ENCODE measurements at regions not wholly inside any gene's neighbourhood (a gene's known extent, or its start where the extent isn't known, plus 50 kb on each side); places are given as distances from the start of the nearest gene placed in this dataset.
"Not testable (repeated sequence)": the region's sequence is repeated elsewhere in the genome, so short reads cannot be mapped to it uniquely, and the experiment has no call there.

GRCh38 chr4:96983830-96984229, 1143.9 kb downstream of the PDHA2 start:
- no peak for DNase-seq (ENCODE audit: low spot score)

GRCh38 chr4:96986816-96987215, 1146.9 kb downstream of the PDHA2 start:
- no peak for DNase-seq (ENCODE audit: low spot score)

- no peak for DNase-seq (ENCODE audit: low spot score)
Measured at GRCh38 chr4:96991083-96991482, 1151.2 kb downstream of the PDHA2 start.

- no peak for DNase-seq (ENCODE audit: low spot score)
Measured at GRCh38 chr4:96992443-96992842, 1150.8 kb downstream of the STPG2 start.

GRCh38 chr4:96993560-96993959, 1149.7 kb downstream of the STPG2 start:
- DNase-seq (ENCODE audit: low spot score) = no peak

GRCh38 chr4:97003715-97004114, 1139.6 kb downstream of the STPG2 start:
- no peak for DNase-seq (ENCODE audit: low spot score)

GRCh38 chr4:97013309-97013708, 1130.0 kb downstream of the STPG2 start:
- DNase-seq (ENCODE audit: low spot score) = no peak

GRCh38 chr4:97013711-97014110, 1129.6 kb downstream of the STPG2 start:
- no peak for DNase-seq (ENCODE audit: low spot score)

GRCh38 chr4:97015301-97015700, 1128.0 kb downstream of the STPG2 start:
- DNase-seq (ENCODE audit: low spot score) = no peak

- DNase-seq (ENCODE audit: low spot score) = no peak
Measured at GRCh38 chr4:97016186-97016907, 1126.9 kb downstream of the STPG2 start.

GRCh38 chr4:97027728-97028410, 1115.4 kb downstream of the STPG2 start:
- no peak for DNase-seq (ENCODE audit: low spot score)

- DNase-seq (ENCODE audit: low spot score) = no peak
Measured at GRCh38 chr4:97028785-97029184, 1114.5 kb downstream of the STPG2 start.

- not testable (repeated sequence) for DNase-seq (ENCODE audit: low spot score)
Measured at GRCh38 chr4:97037411-97038145, 1105.7 kb downstream of the STPG2 start.

- no peak for DNase-seq (ENCODE audit: low spot score)
Measured at GRCh38 chr4:97038146-97038516, 1105.1 kb downstream of the STPG2 start.

GRCh38 chr4:97072666-97073065, 1070.6 kb downstream of the STPG2 start:
- no peak for DNase-seq (ENCODE audit: low spot score)

- DNase-seq (ENCODE audit: low spot score) = no peak
Measured at GRCh38 chr4:97073194-97073593, 1070.1 kb downstream of the STPG2 start.

- no peak for DNase-seq (ENCODE audit: low spot score)
Measured at GRCh38 chr4:97074531-97074930, 1068.7 kb downstream of the STPG2 start.

- DNase-seq (ENCODE audit: low spot score) = no peak
Measured at GRCh38 chr4:97081951-97082350, 1061.3 kb downstream of the STPG2 start.

- DNase-seq (ENCODE audit: low spot score) = not testable (repeated sequence)
Measured at GRCh38 chr4:97097036-97097435, 1046.2 kb downstream of the STPG2 start.

- not testable (repeated sequence) for DNase-seq (ENCODE audit: low spot score)
Measured at GRCh38 chr4:97101171-97101570, 1042.1 kb downstream of the STPG2 start.

- DNase-seq (ENCODE audit: low spot score) = no peak
Measured at GRCh38 chr4:97103252-97103651, 1040.0 kb downstream of the STPG2 start.

- DNase-seq (ENCODE audit: low spot score) = no peak
Measured at GRCh38 chr4:97104006-97104405, 1039.3 kb downstream of the STPG2 start.

- no peak for DNase-seq (ENCODE audit: low spot score)
Measured at GRCh38 chr4:97104666-97105065, 1038.6 kb downstream of the STPG2 start.
